ENCODE measurements at regions not wholly inside any gene's neighbourhood (a gene's known extent, or its start where the extent isn't known, plus 50 kb on each side); places are given as distances from the start of the nearest gene placed in this dataset.

DNA sequence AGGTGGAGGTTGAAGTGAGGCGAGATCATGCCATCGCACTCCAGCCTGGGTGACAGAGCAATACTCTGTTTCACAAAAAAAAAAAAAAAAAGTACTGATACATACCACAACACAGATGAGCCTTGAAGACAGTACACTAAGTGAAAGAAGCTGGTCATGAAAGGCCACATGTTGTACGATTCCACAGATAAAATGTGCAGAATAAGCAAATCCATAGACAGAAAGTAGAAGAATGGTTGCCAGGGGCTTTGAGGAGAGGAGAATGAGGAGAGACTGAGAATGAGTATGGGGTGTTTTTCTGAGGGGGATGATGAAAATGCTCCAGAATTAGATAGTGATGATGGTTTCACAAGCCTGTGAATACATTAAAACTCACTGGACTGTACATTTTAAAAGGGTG lies 155.6 kb upstream of the PSMD7 start:
- no peaks in the 10 kb centered on the region for H3K4me1 ChIP-seq
- intact Hi-C loops (cut with DNase I) = no loop called here
- no peaks in the 10 kb centered on the region for H3K9me3 ChIP-seq
- DNase-seq (no peak), ATAC-seq (no peak)
- no peak overlapping the region for H3K27ac ChIP-seq
- H3K36me3 ChIP-seq = no peaks in the 10 kb centered on the region
- no peak for TF ChIP-seq POLR2A (IDR thresholded peaks at IDR 0.05)
- TF ChIP-seq, protein P1, sequence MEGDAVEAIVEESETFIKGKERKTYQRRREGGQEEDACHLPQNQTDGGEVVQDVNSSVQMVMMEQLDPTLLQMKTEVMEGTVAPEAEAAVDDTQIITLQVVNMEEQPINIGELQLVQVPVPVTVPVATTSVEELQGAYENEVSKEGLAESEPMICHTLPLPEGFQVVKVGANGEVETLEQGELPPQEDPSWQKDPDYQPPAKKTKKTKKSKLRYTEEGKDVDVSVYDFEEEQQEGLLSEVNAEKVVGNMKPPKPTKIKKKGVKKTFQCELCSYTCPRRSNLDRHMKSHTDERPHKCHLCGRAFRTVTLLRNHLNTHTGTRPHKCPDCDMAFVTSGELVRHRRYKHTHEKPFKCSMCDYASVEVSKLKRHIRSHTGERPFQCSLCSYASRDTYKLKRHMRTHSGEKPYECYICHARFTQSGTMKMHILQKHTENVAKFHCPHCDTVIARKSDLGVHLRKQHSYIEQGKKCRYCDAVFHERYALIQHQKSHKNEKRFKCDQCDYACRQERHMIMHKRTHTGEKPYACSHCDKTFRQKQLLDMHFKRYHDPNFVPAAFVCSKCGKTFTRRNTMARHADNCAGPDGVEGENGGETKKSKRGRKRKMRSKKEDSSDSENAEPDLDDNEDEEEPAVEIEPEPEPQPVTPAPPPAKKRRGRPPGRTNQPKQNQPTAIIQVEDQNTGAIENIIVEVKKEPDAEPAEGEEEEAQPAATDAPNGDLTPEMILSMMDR (IDR thresholded peaks at IDR 0.05) = no peak
- H3K27me3 ChIP-seq = no peaks in the 10 kb centered on the region
- H3K4me3 ChIP-seq = no peak overlapping the region
- 75% methylated on average over 2 of the region's 3 CpGs for WGBS (ENCODE audit: insufficient coverage, low coverage, low lambda C conversion rate, missing lambda C conversion rate)

DNA sequence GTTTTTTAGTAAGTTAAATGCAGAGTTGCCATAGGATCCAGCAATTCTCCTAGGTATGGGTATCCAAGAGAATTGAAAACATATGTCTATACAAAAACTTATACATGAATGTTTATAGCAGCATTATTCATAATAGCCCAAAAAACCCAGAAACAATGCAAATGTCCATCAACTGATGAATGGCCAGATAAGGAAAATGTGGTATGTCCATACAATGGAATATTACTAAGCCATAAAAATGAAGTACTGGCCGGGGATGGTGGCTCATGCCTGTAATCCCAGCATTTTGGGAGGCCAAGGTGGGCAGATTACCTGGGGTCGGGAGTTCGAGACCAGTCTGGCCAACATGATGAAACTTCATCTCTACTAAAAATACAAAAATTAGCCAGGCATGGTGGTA lies 156.1 kb upstream of the PSMD7 start:
- Histone ChIP-seq H3K4me3 (no peak overlapping the region), H3K9me3 (no peaks in the 10 kb centered on the region), H3K36me3 (no peaks in the 10 kb centered on the region), H3K27ac (no peak overlapping the region), H3K4me1 (no peaks in the 10 kb centered on the region), H3K27me3 (no peaks in the 10 kb centered on the region)
- WGBS (ENCODE audit: insufficient coverage, low coverage, low lambda C conversion rate, missing lambda C conversion rate) = 47% methylated on average over 2 of the region's 3 CpGs
- no peak for ATAC-seq
- TF ChIP-seq, protein P1 (IDR thresholded peaks at IDR 0.05) = no peak
- TF ChIP-seq POLR2A (IDR thresholded peaks at IDR 0.05) = no peak
- no peak for DNase-seq
- intact Hi-C loops (cut with DNase I) = no loop called here

DNA sequence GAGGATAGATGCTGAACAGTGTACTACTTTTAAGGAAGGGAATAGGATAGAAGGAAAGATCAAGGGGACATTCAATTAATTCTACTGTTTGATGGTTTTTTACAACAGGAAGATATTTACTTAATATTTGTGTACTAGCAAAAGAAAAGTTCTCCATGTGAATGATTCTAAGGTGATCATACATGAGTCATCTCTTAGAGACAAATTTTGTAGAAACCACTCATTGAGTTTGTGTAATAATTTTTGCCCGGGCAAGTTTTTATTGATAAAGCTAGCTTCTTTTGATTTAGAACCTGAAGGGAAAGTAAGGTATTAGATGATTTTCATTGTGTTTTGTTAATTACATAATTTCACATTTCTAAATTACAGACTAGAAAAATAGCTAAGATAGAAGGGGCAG lies 172.8 kb upstream of the PSMD7 start:
- TF ChIP-seq, protein P1 (IDR thresholded peaks at IDR 0.05) = no peak
- TF ChIP-seq POLR2A (IDR thresholded peaks at IDR 0.05) = no peak
- no peak for ATAC-seq
- Histone ChIP-seq H3K36me3 (no peaks in the 10 kb centered on the region), H3K4me1 (no peaks in the 10 kb centered on the region), H3K4me3 (no peak overlapping the region), H3K9me3 (no peaks in the 10 kb centered on the region), H3K27me3 (no peaks in the 10 kb centered on the region), H3K27ac (no peak overlapping the region)
- 100% methylated on average over 1 of the region's 1 CpG for WGBS (ENCODE audit: insufficient coverage, low coverage, low lambda C conversion rate, missing lambda C conversion rate)
- no peak for DNase-seq
- intact Hi-C loops (cut with DNase I) = no loop called here

DNA sequence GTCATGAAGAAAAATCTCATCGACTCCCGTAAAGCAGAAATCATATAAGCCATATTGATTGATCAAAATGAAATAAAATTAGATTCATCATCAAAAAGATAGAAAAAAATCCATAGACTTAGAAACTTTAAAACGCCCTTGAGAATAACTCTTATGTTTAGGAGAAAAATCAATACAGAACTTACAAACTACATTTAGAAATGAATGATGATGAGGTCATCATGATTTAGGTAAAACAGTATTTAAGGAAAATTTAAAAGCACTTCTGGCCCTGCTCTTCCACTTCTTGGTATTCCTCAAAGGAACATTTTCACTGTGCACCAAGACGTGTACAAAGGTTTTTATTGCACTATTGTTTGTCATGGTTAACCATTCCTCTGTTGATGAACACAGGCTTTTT lies 173.4 kb upstream of the PSMD7 start:
- Histone ChIP-seq H3K4me3 (no peak overlapping the region), H3K27ac (no peak overlapping the region), H3K36me3 (no peaks in the 10 kb centered on the region), H3K4me1 (no peaks in the 10 kb centered on the region), H3K9me3 (no peaks in the 10 kb centered on the region), H3K27me3 (no peaks in the 10 kb centered on the region)
- 68% methylated on average over 4 of the region's 4 CpGs for WGBS (ENCODE audit: insufficient coverage, low coverage, low lambda C conversion rate, missing lambda C conversion rate)
- intact Hi-C loops (cut with DNase I) = no loop called here
- TF ChIP-seq, protein P1 (IDR thresholded peaks at IDR 0.05) = no peak
- no peak for TF ChIP-seq POLR2A (IDR thresholded peaks at IDR 0.05)
- no peak for ATAC-seq
- no peak for DNase-seq

DNA sequence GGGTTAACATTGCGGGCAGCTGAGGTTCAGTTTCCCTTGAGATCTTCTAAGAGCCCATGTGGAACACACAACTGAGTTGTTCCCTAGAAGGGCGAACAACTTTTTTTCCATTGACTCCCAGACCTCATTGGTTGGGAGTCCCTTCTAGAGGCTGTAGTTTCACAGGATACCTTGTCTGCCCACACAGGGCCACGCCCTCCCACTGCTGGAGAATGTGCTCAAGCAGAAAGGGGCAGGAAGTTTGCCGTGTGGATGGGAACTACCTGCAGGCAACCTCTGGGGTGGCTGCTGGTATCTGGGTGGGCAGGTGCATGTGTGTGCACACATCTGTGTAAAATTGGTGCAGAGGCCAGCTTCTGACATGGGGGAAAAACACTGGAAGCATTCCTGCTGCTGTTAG lies 178.8 kb upstream of the PSMD7 start:
- no peaks in the 10 kb centered on the region for H3K9me3 ChIP-seq
- WGBS (ENCODE audit: insufficient coverage, low coverage, low lambda C conversion rate, missing lambda C conversion rate) = 76% methylated on average over 3 of the region's 4 CpGs
- no peak overlapping the region for H3K4me3 ChIP-seq
- no peak for TF ChIP-seq POLR2A (IDR thresholded peaks at IDR 0.05)
- TF ChIP-seq, protein P1 (IDR thresholded peaks at IDR 0.05) = no peak
- no peak for DNase-seq
- H3K27me3 ChIP-seq = no peaks in the 10 kb centered on the region
- no peak overlapping the region for H3K27ac ChIP-seq
- H3K36me3 ChIP-seq = no peaks in the 10 kb centered on the region
- ATAC-seq = no peak
- intact Hi-C loops (cut with DNase I) = no loop called here
- no peaks in the 10 kb centered on the region for H3K4me1 ChIP-seq

Data from right lobe of liver (tissue), 6 donors.